Fibroblast of villous mesenchyme (primary cell): ENCODE measurements at regions not wholly inside any gene's neighbourhood (a gene's known extent, or its start where the extent isn't known, plus 50 kb on each side); places are given as distances from the start of the nearest gene placed in this dataset.

Experiments used
- DNase-seq: peaks from one replicate; pipeline ENCODE4 v3.0.0-alpha.2; 2010; ENCODE audit warnings: low read depth
- H3K4me3 ChIP-seq: 2 replicates; pipeline ENCODE4 v1.5.1; 2011; ENCODE audit warnings: low read depth, mild to moderate bottlenecking, low read length
- CTCF ChIP-seq: IDR thresholded peaks from 2 replicates; pipeline ENCODE4 v1.5.1; 2012; ENCODE audit warnings: low read depth, mild to moderate bottlenecking, low read length; ENCODE audit not compliant: insufficient read depth

GRCh38 chr7:88452646-88453045, 146.0 kb upstream of the STEAP4 start:
- no peak overlapping the region for H3K4me3 ChIP-seq
- no peak for TF ChIP-seq CTCF
- DNase-seq, result no peak

GRCh38 chr7:88450874-88451273, 144.2 kb upstream of the STEAP4 start:
- TF ChIP-seq CTCF, result no peak
- DNase-seq, result no peak
- no peak overlapping the region for H3K4me3 ChIP-seq

GRCh38 chr7:88449410-88449809, 142.7 kb upstream of the STEAP4 start:
- TF ChIP-seq CTCF, result no peak
- H3K4me3 ChIP-seq, result no peak overlapping the region
- no peak for DNase-seq

- DNase-seq, result no peak
- no peak for TF ChIP-seq CTCF
- no peak overlapping the region for H3K4me3 ChIP-seq
These were observed 135.7 kb upstream of the STEAP4 start for GRCh38 chr7:88442413-88442812.

- no peak for DNase-seq
- TF ChIP-seq CTCF, result no peak
- no peak overlapping the region for H3K4me3 ChIP-seq
These were observed 130.4 kb upstream of the STEAP4 start for GRCh38 chr7:88437132-88437531.

- TF ChIP-seq CTCF, result no peak
- DNase-seq, result no peak
- H3K4me3 ChIP-seq, result no peak overlapping the region
These were observed 125.6 kb upstream of the STEAP4 start for GRCh38 chr7:88432301-88432700.

- no peak for DNase-seq
- TF ChIP-seq CTCF, result no peak
- no peak overlapping the region for H3K4me3 ChIP-seq
These were observed 125.2 kb upstream of the STEAP4 start for GRCh38 chr7:88431882-88432281.
